ENCODE measurements at regions not wholly inside any gene's neighbourhood (a gene's known extent, or its start where the extent isn't known, plus 50 kb on each side); places are given as distances from the start of the nearest gene placed in this dataset.

DNA sequence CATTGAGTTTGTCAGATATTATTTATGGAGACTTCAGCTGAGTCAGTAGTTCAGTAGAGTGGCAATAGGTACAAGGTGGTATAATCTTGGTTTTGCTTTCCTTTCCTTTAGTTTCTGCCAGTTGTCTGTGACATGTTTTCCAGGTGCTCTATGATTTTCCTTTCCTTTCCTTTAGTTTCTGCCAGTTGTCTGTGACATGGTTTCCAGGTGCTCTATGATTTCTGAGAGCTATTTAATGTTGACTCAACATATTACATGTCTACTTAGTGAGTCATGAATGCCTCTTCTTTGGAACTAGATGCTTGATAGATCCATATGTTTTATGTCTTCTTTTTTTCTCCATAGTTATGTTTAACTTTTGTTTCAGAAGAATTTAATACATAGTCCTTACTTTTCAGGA lies 186.4 kb upstream of the DEFB112 start:
- no peak for DNase-seq

DNA sequence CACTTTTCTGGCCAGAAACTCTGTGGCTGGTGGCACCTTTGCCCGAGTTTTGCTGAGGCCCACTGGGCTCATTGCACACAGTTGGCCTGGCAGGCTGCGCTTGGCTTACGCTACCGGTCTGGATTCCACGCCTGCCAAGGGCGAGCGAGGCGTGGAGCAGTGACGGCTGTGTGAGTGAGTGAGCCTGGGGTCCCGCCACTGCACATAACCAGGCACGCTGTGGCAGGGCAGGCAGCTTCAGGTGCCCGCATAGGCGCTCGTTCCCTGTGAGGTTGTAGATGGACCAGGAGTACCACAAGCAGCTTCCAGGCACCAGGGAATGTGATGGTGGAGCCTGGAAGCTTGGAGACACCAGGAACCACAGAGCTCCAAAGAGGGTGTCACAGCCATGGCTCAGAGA lies 190.1 kb upstream of the DEFB112 start:
- DNase-seq, result no peak

DNA sequence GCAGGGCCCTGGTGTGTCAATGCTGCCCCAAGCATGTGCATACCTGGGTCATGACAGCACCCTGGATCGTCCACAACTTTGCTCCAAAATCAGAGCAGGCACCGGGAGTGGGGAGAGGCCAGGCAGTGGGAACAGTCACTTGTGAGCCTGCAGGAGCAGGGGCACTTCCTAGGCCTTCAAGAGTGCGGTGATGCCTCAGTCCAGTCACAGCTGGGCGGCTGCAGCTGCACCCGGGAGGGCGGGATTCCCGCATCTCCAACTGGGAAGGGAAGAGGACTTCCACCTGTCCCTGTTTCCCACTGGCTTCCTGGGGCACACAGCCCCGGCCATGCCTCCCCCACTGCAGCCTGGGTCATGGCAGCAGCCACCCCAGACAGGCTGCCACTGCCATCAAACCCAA lies 191.3 kb upstream of the DEFB112 start:
- no peak for DNase-seq

DNA sequence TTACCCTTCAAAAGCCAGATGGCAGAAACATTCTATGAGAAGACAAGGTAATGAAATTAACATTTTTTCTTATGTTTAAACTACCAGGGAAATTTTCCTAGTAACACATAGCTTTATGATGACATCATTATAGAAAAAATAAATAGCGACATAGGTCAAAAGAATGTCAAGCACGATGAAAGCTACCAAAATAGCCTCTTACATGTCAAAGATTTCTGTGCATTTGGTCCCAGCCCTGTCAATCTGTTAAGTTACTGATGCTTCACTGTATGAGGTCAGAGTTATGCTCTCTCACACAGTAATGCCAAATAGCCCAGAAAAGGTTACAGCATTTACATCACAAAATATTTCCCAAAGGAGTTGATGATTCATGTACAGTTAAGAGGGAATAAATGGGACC lies 199.8 kb upstream of the DEFB112 start:
- no peak for DNase-seq

DNA sequence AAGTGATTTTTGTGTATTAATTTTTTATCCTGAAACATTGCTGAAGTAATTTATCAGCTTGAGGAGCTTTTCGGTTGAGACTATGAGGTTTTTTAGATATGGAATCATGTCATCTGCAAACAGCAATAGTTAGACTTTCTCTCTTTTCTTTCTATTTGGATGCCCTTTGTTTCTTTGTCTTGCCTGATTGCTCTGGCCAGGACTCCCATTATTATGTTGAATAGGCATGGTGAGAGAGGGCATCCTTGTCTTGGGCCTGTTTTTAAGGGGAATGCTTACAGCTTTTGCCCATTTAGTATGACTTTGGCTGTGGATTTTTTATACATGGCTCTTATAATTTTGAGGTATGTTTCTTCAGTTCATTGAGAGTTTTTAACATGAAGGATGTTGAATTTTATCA lies 207.6 kb upstream of the DEFB112 start:
- DNase-seq, result no peak

DNA sequence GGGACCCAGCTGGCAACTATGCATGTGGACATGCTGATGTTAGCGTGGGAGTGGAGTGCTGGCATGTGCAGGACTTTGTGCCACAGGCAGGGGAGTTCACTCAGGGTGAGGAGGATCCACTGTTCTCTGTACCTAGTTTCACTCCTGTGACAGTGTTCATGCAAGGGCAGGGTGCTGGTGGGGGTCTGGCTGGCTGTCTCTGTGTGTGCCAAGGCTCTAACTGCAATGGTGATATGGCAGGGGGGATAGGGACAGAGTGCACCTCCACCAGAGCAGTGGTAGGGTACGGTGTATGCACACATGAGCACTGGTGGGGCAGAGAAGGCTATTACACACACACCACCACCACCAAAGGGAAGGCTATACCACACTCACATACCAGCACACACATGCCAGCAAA lies 210.2 kb upstream of the DEFB112 start:
- no peak for DNase-seq

DNA sequence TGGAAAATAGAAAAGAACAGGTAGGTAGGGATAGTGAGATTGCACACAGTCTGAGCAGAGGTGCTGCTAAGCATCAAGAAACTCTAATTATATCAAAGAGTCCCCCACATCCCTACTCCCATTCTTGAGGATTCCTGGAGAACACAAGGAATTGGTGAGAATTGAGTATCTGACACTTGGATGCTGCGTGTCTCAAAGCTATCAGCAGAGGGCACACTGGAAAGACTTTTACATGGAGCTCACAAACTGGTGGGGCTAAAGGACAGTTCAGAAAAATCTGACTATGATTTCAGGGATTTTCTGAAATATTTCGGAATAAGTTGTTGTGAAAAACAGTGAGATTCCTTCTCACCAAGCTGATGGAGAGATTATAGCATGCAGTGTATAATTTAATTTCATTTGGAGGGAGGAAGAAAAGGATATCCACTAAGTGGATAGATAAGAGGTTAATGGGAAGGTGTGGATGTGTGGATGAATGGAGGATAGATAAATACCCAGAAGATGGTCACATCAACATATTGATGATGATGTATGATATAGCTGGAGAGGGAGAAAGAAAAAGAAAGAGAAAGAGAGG lies 215.4 kb upstream of the DEFB112 start:
- DNase-seq, result no peak

DNA sequence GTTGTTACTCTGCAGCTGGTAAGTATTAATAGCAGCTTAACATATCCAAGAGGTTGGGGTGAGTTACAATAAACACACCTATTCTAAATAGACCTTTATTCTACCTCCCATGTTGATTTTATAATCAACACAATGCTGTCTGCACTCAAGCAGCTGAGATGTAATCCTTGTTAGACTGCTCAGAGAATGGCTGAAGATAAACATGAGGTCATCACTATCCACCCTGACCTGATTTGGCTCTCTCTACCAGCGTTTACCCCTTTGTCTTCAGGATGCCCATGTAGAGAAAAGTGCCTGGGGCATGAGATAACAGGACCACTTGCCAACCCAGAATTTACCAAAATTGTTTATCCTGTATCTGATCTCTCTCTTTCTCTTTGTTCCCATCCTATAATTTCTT lies 220.7 kb upstream of the DEFB112 start:
- no peak for DNase-seq

DNA sequence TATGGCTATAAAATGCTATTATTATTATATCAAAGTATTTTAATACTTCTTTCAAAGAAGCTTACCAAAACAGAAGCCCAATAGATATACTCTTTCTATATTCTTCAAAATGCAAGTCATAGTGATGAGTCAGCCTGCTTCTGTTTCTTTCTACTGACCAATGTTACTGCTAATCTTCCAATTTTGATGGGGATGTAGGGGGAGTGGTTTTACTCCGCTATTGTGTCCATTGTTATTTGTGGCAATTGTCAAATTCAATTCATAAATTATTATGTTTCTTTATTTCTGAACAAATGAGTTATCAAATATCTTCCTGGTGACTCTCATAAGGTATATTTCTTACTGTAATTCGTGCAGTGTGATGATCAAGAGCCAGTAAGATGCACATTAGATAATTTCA lies 221.5 kb upstream of the DEFB112 start:
- DNase-seq, result no peak

DNA sequence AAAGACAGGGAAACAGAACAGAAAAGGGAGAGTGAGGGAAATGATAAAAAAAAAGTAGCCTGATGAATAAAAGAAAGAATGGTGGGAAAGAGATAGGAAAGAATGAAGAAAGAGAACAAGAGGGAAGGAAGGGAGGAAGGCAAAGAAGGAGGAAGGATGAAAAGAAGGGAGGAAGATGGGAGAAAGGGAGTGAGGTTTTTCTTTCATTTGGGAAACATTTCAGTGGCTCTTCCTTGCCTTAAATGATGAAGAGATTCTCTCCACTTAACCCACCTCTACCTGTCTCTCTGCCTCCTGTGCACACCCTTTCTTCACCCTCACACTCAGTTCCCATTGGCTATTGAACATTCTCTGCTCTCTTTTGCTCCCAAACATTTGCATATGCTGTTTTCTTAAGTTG lies 222.1 kb upstream of the DEFB112 start:
- DNase-seq, result no peak

DNA sequence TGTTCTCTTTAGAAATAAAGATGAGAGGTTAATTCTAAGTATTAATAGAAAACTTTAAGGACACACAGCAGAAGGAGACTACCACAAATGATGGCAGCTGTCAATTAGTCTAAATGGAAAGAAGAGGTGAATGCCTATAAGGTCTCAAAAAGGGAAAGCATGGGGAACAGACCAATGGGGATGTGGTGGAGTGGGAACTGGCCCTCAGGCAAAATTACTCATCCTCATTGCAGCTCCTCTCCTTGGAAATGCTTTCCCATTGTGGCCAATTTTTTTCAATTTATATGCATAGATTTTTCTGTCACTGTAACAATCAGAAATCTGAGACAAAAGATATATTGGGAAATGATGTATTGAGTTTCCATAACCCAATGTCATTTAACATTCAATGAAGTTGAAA lies 222.9 kb upstream of the DEFB112 start:
- DNase-seq, result no peak

DNA sequence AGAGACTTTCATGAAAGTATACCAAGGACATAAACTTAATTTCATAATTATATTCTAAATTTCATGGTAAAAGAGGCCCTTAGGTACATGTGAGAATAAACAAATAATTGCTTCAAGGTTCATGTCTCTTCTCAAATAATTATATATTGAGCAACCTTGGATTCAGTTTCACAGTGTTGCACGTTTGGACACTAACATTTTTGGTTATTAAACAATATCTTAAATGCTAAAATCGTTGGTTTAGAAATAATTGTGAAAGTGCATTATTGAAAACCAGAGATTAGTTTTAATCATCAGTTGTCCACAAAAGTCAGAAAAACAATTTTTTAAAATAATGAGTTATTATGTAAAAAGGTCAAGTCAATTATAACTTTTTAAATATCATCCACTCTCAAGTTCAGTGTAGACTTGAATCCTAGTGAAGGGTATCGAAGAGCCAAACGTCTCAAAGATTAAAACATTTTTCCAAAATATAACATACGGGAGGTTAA lies 227.1 kb upstream of the DEFB112 start:
- DNase-seq, result no peak

DNA sequence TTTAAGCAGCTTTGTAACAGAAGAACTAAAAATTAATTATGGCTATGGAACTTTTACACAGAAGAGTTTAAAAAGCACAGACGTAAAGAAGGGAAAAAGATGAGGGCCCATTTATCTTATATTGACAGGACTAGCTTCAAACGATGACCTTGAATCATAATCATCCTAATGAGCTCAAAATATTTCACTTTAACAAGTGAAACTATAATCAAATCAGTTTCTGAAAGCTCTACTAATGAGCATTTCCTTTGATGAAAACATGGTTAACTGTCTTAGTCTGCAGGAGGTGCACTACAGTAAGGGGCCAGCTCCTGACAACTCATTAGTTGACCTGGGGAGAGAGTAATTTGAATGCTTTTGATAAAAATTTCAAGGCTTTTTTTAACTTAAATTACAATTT lies 228.0 kb upstream of the DEFB112 start:
- no peak for DNase-seq

DNA sequence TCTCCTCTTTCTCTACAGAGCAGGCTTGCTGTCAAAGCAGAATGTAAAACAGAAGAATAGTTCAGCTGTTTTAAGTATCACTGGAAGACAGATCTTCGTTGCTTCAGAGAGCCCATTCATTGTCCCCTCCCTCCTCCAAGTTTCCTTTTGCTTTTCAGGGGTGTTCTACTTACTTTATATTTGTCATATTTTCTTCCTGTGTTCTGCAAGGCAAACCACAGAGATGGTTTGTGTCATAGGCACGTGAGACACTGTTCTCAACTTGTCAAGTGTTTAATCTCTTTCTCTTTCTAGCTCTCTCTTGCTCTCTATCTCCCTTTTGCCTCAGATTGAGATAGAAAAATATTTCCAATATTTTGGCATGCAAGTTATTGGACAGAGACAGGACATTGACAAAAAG lies 228.9 kb upstream of the DEFB112 start:
- no peak for DNase-seq

DNA sequence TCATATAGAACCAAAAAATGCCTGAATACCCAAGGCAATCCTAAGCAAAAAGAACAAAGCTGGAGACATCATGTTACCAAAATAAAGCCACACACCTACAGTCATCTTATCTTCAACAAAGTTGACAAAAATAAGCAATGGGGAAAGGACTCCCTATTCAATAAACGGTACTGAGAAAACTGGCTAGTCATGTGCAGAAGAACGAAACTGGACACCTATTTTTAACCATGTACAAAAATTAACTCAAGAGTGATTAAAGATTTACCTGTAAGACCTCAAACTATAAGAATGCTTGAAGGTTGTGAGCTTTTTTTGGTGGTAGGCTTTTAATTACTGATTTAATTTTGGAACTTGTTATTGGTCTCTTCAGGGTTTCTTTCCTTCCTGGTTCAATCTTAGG lies 236.0 kb upstream of the DEFB112 start:
- DNase-seq, result no peak

DNA sequence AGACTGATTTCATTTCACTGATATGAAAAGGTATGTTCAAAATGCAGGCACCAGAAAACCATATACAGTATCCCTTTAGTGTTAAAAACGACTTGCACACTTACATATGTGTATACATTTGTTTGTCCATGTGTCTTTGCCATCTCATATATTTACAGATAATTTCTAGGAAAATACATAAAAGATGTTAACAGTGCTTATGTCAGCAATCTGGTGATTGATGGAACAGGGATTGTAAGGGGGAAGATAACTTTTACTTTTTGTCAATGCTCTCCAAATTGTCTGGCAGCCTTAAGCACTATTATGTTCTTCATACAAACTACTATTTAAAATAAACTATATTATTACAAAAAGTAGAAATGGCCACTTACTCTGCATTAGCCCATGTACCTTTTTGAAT lies 238.5 kb upstream of the DEFB112 start:
- DNase-seq, result no peak

DNA sequence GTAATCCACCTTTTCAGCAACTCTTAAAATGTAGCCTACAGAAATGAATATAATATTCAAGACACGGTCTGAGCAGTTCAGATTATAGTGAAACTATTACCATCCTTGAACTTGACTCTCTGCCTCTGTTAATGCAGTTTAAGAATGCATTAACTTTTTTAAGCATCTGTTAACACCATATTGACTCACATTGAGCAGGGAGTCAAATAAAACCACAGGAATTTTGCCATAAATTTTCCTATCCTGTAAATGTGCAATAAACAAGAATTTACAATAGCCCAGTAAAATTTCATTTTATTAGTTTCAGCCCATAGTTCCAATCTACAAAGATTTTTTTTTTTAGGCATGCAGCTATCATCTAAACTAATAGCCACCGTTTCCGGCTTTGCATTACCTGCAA lies 239.2 kb upstream of the DEFB112 start:
- DNase-seq, result no peak

DNA sequence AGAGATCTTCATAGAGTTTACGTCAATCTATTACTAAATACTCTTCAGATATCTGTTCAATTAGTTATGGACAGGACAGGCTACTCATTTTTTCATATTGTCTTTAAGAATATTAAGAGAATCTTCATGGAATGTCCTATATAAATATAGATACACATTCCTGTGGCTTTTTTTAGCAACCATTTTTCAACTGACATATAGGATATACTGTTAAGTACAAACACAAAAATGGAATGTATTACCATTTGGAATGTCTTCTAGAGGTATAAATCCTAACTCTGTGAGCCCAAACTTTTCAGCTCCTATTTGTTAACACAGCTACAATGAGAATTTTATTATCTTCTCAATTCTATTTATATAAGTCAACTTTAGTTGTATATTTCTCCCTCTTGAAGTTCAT lies 239.6 kb upstream of the DEFB112 start:
- no peak for DNase-seq

DNA sequence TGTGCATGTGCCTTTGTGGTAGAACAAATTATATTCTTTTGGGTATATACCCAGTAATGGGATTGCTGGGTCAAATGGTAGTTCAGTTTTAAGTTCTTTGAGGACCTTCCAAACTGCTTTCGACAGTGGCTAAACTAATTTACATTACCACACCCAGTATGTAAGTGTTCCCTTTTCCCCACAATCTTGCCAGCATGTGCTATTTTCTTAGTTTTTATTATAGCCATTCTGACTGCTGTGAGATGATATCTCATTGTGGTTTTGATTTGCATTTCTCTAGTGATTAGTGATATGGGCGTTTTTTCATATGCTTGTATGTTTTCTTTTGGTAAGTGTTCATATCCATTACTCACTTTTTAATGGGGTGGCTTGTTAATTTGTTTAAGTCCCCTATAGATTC lies 251.6 kb upstream of the DEFB112 start:
- no peak for DNase-seq

DNA sequence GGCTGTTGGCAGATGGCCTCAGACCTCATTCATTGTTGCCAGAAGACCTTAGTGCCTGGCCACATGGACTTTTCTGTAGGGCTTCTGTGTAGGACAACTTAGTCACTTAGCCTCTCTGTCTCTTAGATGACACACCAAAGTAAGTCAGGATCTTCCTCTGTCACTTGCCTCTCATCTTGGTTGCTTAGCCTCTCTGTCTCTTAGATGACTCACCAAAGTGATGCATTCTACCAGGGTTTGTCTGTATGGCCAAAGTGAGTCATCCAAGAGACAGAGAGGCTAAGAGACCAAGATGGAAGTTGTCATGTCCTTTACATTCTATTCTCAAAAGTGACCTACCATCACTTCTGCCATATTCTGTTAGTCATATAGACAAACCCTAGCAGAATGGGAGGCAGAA lies 255.9 kb upstream of the DEFB112 start:
- DNase-seq, result no peak

DNA sequence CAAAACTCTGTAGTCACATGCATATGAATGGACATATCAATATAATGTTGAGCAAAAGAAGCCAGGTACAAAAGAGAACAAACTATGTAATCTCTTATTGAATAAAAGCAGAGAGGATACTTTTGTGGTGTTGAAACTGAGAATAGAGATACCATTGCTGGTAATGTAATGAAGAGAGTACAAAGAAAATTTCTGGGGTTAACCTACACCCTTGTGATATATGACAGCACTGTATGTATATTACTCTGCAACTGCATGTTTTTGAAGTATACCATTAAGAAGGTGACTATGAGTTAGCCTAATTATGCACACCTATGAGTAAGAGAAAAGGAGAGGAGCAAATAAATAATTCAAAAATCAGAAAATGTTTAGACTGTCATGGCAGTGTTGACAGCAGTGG lies 268.8 kb upstream of the DEFB112 start:
- DNase-seq, result no peak

DNA sequence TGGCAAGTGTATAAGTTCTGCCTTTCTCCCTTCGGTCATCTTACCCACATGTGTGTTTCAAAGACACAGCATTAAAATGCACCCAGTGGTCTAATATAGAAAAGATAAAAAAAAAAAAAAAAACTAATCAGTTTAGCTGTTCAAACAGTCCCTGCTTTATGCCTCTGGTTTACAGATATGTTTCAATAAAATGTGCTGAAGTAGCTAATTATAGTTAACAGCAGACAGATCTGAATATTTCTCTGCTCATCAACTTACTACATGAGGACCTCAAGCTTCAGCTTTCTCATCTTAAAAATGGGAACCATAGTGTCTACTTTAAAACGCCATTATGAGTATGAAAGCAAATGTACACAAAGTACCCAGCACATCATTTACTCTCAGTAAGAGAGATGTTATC lies 280.6 kb upstream of the DEFB112 start:
- no peak for DNase-seq

DNA sequence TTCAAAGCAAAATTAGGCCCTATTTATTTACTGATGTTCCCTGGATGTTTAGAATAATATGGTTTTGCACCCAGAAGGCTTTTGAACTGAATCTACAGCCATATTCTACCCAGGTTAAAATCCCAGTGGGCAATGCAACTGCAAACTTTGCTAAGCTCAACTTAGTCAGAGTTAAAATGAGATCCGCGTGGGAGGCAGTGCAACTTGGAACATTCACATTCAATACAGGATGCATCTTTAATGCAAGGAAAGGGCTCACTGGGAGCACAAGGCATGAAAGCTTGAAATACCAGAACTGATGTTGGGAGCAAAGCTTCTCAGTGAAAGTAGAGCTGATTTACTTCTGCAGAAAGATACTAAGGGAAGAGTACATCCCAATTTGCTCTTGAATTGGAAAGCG lies 281.2 kb upstream of the DEFB112 start:
- no peak for DNase-seq

DNA sequence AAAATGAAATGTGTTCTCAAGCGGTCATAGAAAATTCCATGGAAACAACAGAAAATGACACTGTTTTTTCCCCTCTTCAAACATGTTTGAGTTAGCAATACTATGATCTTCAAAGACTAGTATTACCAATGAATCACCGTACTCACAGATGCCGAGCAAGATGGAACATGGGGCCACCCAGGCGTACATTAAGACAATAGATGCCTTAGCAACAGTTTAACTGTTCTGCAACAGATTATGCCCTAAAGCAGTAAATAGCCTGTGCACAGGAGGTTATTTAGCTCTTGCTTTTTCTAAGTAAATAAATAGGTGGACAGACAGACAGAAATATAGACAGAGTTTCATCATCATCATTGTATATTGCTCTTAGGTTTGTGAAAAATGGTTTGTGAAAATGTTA lies 284.0 kb upstream of the DEFB112 start:
- DNase-seq, result no peak

DNA sequence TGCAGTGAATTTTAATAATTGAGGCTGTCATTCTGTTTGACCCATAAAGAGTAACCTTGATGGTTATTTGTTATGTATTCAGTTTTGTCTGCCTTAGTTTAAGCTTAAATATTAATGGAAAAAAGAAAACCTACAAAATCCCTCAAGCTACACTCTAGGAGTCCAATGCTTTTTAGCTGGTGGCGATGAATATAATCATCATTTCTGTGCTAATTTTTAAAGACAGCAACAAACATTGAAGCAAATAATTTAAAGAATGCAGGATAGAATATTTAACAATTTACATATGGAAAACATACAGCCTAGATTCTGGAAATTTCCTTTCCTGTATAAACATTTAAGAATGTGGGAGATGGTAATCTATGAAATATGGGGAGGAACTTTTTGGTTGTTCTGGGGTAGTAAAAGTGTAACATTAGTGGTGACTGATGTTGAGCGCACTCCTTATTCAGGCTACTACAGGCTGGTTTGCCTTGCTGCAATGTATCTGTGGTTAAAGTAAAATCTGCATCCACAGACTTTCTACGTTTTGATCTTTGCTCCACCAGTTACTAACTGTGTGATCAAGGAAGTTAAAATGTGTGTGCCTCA lies 287.9 kb upstream of the DEFB112 start:
- no peak for DNase-seq

All from right kidney (tissue), 1 donor.